A549 (cell line): ENCODE measurements at regions not wholly inside any gene's neighbourhood (a gene's known extent, or its start where the extent isn't known, plus 50 kb on each side); places are given as distances from the start of the nearest gene placed in this dataset.

Source experiments
- JUNB ChIP-seq: fragments of >200 bp; sonication (Bioruptor Twin); formaldehyde crosslinking; IDR thresholded peaks from 2 replicates; pipeline ENCODE4 v1.6.1; 2016
- MAZ ChIP-seq: fragments of 150-350 bp; IDR thresholded peaks from 2 replicates; pipeline ENCODE4 v1.6.1; 2014; ENCODE audit warnings: antibody characterized with exemption, low read depth, low read length, borderline replicate concordance
- RCOR1 ChIP-seq: fragments of 150-350 bp; IDR thresholded peaks from 2 replicates; pipeline ENCODE4 v1.6.1; 2014; ENCODE audit warnings: antibody characterized with exemption, low read length, low read depth
- RFX5 ChIP-seq: fragments of 450-650 bp; IDR thresholded peaks from 2 replicates; pipeline ENCODE4 v1.7.1; 2014; ENCODE audit warnings: antibody characterized with exemption, mild to moderate bottlenecking, moderate library complexity
- SREBF2 ChIP-seq: fragments of 450-650 bp; IDR thresholded peaks from 2 replicates; pipeline ENCODE4 v1.6.1; 2014; ENCODE audit warnings: mild to moderate bottlenecking, moderate library complexity
- ZSCAN20 ChIP-seq: fragments of 250-450 bp; sonication (Bioruptor Pico); IDR thresholded peaks from 2 replicates; pipeline ENCODE4 v1.8.0; 2022; ENCODE audit warnings: mild to moderate bottlenecking, moderate library complexity
- TF ChIP-seq, protein P1 (sequence below): fragments of >200 bp; sonication (Bioruptor Twin); formaldehyde crosslinking; IDR thresholded peaks from 3 replicates; pipeline ENCODE4 v1.5.1; 2016

DNA sequence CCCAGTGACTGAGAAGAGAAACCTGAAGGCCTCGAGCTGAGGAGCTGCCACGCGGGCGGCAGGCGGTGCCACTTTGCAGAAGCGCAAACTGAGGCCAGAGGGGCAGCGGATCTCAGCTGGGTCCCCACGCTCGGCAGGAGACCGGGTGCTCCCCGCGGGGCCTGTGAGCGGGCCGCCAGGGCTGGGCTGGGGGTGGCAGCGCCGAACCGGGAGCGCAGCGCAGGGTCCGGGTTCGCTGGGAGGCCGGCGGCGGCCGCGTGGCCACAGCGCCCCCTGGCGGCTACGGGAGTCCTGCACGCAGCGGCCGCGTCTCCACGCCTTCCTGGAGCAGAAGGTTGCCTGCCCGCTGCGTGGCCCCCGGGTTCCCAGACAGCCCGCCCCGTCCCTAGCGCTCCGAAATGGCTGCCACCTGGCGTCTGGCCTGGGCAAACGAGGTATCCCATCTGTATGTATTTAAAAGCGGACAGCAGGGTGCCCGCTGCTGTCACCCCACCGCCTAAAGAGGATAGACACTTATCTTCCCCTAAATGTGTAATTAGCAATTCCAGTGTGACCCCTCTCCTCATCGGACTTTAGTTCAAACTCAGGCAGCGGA, 96.1 kb upstream of the CDH5 start:
- TF ChIP-seq RFX5 (no peak), MAZ (no peak), ZSCAN20 (CRISPR knock-in tag) (no peak), RCOR1 (no peak), SREBF2 (no peak), JUNB (no peak)
- TF ChIP-seq, protein P1, sequence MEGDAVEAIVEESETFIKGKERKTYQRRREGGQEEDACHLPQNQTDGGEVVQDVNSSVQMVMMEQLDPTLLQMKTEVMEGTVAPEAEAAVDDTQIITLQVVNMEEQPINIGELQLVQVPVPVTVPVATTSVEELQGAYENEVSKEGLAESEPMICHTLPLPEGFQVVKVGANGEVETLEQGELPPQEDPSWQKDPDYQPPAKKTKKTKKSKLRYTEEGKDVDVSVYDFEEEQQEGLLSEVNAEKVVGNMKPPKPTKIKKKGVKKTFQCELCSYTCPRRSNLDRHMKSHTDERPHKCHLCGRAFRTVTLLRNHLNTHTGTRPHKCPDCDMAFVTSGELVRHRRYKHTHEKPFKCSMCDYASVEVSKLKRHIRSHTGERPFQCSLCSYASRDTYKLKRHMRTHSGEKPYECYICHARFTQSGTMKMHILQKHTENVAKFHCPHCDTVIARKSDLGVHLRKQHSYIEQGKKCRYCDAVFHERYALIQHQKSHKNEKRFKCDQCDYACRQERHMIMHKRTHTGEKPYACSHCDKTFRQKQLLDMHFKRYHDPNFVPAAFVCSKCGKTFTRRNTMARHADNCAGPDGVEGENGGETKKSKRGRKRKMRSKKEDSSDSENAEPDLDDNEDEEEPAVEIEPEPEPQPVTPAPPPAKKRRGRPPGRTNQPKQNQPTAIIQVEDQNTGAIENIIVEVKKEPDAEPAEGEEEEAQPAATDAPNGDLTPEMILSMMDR, result peak; percentile 87
